GM18520 (cell line): ENCODE measurements at regions not wholly inside any gene's neighbourhood (a gene's known extent, or its start where the extent isn't known, plus 50 kb on each side); places are given as distances from the start of the nearest gene placed in this dataset.
"Not testable (repeated sequence)": the region's sequence is repeated elsewhere in the genome, so short reads cannot be mapped to it uniquely, and the experiment has no call there.

Experiments used
- ATAC-seq: cut with Tn5 transposase; IDR thresholded peaks from one replicate; pipeline ENCODE4 v1.9.1; 2021; ENCODE audit not compliant: unreplicated experiment

DNA sequence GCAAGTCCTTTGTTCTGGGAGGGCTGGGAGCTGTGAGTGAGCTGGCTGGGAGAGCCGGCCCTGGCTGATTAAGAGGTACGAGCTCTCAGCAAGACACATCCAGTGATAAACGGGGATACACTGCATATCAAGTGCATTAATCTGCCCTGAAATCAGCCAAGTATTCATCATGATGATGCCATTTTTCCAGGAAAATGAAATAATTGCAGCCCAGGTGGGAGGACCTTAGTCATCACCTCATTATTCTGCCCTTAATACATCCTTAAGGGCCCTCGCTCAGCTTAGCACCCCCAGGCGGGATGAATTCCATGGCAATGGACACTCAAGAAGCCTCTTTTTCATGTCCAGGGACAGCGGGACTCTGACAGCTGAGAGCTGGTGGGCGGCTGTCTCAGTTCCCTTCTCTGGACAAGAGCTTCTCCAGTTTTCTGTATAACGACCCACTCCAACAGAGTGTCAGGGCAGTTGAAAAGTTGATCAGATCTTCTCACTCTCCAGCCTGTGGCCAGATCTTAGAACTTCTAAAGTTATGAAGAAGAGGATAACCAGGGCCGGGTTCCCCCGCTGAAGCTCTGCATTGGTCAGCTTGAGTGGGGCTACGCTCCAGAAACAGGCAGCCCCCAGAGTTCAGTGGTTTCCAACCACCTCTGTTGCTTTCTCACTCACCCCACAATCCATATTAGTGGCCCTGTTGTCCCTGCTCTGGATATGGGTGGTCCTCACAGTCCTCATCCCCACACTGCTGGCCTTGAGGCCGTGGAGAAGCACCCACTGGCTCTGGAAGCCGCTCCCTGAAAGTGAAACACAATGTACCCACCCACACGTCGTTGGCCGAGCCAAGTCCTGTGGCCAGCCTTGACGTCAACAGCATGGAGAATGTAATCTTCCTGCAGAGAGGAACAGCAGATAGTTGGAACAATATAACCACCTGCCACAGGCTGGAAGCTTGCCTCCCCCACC lies 306.2 kb upstream of the DIO3 start:
- ATAC-seq, result no peak

DNA sequence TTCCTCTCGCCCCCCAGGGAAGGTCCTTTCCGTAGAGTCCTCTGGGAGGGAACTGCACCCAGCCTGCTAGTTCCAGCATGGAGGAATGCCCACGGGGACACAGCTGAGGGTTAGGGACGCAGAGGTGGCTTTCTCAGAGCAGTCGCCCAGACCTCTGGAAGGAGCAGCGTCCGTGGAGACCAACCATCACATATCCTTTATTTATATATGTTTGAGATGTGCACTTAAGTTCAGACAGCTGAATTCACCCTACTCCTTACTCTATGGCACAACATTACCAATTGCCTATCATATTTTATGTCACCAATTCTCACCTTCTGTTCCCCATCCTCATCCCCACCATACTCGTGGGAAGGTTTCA lies 305.6 kb upstream of the DIO3 start:
- no peak for ATAC-seq

DNA sequence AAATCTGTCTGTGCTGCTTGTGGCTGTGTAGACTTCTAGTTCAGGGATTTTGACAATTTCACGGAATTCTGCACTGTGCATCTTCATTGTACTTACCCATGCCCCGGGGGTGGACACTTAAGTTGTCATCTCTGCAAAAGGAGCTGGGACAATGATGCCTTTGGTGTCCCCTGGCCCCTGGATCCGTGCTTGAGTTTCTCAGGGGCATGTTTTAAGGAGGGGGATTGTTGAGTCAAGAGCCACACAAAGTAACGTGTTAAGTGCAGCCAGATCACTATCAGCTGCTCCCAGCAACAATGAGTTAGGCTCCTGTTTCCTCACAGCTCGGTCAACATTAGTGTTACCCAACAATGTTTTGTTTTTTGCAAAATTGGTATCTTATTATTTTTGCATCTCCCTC lies 305.0 kb upstream of the DIO3 start:
- ATAC-seq, result no peak

DNA sequence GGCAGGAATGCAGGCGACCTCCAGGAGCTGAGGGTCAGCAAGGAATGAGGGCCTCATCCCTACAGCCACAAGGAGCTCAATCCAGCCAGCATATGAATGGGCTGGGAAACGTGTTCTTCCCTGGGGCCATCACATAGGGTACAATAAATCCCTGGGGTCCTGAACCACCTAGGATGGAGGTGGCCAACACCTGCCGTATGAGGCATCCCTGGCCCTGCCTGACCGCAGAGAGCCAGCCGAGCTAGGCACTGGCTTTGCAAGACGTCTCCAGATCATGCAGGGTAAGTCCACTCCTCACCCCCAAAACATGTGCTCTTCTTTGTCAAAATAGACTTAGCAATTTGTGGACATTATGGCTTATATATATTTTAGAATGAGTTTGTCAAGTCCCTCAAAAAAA lies 303.7 kb upstream of the DIO3 start:
- ATAC-seq, result no peak

DNA sequence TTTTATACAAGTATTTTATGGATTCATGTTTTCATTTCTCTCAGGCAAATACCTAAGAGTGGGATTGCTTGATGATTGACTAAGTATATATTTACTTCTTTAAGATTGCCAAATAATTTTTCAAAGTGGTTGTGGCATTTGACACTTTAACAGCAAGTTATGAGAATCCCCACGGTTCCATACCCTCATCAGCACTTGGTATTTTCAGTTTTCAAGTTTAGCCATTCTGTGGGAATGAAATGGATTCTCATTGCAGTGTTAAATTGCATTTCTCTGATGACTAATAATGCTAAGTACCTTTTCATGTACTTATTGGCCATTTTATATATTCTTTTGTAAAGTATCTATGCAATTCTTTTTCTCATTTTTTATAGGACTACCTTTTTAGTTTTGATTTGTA lies 301.5 kb upstream of the DIO3 start:
- ATAC-seq, result no peak

DNA sequence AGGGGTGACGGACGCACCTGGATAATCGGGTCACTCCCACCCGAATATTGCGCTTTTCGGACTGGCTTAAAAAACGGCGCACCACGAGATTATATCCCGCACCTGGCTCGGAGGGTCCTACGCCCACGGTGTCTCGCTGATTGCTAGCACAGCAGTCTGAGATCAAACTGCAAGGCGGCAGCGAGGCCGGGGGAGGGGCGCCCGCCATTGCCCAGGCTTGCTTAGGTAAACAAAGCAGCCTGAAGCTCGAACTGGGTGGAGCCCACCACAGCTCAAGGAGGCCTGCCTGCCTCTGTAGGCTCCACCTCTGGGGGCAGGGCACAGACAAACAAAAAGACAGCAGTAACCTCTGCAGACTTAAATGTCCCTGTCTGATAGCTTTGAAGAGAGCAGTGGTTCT lies 294.9 kb upstream of the DIO3 start:
- not testable (repeated sequence) for ATAC-seq

DNA sequence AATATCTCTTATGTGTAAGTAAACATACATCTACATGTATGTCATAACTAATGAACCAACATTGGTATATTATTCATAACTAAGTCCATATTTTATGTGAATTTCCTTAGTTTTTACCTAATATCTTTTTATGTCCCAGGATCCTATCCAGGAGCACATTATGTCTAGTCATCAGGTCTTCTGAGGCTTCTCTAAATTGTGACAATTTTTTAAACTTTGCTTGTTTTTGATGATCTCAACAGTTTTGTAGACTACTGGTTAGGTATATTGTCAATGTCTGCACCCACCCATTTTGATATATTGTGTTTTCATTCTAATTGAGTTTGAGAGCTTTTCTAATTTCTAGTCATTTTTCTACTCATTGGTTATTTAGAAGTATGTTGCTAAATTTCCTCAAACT lies 288.2 kb upstream of the DIO3 start:
- ATAC-seq, result no peak

DNA sequence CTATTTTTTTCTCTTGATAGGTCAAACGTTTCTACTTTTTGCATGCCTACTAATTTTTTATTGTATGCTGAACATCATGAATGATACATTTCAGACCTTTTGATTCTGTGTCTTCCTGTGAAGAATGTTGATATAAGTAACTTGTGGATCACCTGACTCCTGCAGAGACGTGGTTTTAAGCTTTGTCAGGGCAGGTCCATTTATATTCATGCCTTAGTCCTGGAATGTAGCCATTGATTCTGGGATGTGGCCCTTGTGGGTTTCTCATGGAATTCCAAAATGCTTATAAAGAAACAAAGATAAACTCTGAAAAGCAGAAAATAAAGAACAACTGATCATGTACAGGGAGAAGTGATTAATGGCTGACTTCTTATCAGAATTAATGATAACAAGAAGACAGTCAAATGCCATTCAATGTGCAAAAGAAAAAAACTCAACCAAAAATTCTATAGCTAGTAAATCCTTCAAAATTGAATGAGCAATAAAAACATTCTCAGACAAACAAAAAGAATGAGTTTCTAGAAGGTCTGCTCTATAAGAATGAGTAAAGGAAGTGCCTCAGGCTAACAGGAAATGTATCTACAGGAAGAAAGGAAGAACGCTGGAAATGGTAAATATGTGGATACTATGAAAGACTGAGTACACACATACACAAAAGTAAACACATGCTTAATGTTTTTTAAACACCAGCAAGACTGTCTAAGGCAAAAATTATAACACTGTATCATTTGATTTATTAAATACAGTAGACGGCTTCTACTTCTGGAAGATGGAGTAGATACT lies 284.8 kb upstream of the DIO3 start:
- ATAC-seq, result no peak

DNA sequence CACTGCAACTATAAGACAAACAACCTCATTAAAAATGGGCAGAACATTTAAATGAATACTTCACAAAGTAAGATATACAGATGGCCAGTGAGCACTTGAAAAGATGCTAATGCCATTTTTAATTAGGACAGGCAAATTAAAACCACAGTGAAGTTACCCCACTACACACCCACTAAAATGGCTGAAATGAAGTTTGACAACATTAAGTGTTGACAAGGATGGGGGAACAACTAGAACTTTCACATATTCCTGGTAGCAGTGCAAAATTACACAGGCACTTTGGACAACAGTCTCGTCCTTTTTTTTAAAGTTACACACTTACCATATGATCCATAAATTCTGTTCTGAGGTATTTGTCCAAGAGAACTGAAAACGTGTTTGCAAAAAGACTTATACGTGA lies 278.9 kb upstream of the DIO3 start:
- ATAC-seq, result no peak

DNA sequence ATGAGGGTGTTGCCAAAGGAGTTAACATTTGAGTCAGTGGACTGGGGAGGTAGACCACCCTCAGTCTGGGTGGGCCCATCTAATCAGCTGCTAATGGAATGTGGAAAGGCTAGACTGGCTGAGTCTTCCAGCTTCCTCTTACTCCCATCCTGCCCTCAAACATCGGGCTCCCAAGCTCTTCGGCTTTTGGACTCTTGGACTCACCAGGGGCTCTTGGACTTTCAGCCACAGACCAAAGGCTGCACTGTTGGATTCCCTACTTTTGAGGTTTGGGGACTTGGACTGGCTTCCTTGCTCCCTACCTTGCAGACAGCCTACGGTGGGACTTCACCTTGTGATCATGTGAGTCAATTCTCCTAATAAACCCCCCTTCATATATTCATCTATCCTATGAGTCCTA lies 276.6 kb upstream of the DIO3 start:
- ATAC-seq, result no peak

DNA sequence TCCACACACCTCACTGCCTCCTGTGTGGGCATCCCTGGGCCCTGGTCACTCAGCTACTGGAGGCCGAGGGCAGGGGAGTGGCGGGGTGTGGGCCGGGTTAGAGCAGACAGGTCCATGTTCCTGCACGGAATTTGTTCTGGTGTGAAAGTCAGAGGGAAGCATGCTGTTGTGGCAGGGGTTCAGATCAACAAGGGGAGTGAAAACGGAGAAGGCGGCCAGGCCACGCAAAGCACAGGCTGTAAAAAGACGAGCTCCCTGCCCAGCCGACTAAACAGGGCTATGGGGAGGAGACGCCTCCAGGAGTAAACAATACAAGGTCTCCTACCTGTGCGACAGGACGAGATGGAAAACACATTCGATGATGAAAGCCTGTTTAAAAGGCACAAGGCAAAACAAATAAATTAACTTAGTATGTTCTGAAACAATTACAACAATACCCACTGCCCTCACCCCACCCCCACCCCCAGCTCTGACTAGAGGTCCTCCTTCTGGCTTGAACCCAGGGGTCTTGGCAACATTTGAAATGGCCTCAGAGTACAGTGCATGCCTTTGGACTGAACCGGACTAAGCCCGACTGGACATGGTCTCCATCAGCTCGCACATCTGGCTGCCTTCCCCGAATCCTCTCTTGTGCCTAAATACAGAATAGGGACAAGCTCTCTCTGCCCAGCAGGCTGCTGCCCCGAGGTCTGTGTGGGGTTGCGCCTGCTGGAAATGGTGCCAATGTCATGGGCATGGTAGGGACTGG lies 274.9 kb upstream of the DIO3 start:
- ATAC-seq, result no peak

DNA sequence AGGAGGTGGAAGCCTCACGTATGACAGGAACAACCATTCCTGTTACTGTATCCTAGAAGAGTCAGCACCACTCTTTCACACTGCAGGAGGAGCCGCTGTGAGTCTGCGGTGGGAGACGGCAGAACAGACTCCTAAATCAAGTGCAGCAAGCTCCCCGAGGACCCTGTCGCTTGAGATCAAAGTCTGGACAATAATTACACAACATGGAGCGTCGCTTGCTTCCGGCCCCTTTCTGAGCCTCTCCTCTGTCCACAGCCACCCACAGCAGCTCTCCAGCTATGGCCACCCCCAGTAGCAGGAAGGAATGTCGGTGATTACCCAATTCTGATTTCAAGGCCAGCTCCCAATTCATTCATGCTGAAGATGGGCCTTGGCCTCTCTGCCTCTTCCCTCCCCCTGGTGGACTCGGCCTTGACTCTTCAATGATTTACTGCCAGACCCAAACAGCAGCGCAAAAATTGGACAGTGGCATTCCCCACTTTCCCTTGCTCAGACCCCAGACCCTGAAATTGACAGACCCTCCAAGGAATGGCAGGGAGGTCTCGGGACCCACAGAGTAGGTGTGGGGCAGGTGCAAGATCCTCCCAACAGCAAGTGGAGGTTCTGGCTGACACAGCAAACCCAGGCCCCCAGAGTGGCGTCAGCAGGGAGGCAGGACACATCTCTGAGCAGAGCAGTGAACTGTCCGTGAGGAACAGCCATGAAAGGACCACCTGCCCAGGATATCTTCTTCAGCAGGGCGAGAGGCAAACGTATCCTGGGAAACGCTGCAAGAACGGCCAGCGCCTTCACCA lies 272.7 kb upstream of the DIO3 start:
- ATAC-seq, result no peak

DNA sequence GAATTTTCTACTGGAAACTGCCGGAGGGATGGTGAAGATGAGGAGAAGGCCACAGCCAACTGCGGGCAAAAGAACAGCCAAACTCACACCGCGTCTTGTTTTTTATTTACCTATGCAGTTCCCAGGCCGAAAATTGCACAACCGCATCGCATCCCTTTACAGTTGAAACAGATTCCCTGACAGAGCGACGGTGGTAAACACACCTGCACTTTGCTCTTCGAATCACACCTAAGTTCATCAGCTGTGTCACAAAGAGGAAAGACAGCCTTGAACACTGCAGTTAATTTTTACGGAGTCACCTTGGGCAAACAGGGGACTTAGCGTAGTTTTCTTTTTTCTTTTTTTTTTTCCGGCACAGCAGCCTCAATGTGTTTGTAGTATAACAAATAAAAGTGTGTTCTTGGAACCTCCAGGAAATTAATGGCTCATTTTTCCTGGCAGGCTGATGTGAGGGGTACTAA lies 272.0 kb upstream of the DIO3 start:
- no peak for ATAC-seq

DNA sequence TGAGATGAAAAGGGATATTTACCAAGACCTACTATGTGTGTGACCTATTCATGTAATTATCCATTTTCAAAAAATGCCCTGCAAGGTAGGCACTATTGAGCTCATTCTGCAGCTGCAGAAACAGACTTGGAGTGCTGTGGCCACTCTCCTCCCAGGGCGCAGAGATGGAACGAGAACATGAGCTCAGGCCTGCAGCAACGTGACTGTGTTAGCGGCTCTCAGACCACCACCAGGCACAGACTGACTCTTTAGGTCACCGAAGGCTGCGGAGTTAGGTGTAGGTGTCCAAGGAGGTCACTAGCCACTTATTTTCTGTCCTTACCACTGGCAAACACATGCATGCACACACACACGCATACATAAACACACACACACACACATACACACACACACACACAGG lies 271.4 kb upstream of the DIO3 start:
- ATAC-seq, result no peak

DNA sequence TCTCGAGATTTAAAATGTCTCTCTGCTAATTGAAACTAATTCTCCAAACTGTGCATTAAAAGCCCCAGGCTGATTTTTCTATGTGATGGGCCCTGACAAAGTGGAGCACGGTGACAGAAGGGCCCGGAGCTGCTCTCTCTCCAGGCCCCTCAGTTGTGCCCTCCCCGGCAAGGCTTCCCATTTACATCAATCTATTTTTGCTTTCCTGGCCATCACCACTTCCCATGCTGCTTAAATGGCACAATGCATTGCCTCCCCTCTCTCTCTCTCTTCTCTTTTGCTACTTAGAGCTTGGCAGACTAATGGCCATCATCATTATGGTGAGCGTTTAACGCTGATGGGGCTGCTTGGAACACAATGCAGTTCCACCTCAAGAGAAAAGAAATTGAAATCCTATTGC lies 270.7 kb upstream of the DIO3 start:
- no peak for ATAC-seq

DNA sequence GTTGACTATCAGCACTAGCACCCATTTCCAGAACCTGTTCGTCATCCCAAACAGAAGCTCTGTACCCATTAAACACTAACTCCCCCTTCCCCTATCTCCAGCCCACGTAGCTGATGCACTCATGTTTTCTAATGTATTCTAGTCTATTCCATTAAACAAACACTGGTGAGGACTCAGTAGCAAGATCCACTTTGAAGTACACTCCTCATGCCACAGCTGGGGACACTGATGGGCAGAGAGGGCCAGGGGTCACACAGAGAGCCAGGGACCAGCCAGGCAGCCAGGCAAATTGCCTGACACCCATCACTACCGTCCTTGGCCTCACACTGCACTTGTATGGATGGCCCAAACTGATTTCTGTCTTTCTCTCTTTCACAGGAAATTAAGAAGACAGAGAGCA lies 269.9 kb upstream of the DIO3 start:
- ATAC-seq, result no peak

DNA sequence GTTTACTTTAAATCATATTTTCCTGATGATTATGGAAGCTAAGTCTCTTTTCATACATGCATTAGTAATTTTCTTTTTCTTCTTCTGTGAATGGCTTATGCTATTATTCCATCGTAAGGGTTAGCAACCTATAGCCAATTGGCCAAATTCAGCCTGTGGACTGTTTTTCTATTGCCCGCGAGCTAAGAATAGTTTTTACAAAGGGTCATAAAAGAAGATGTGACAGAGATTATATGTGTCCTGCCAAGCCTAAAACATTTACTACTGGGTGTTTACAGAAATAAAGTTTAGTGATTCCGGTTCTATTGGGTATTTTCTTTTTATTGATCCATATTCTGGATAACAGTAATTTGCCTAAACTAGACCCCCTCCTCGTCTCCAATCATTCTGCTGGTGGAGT lies 268.8 kb upstream of the DIO3 start:
- ATAC-seq, result no peak

DNA sequence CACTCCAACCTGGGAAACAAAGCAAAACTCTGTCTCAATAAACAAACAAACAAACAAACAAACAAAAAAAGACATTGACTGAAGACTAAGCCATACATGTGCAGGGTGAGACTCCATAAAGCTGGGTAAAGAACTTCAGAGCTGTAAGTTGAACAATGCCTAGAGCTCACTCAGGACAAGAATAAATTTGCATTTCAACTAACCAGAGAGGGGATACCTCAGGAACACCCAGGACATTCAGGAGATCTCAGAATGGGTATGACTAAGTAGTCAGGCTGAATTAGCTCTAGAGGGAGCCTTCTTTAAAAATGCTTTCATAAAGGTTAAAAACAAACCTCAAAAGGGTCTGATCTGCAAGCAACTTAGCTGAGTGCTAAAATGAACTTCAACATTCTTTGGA lies 267.7 kb upstream of the DIO3 start:
- no peak for ATAC-seq

DNA sequence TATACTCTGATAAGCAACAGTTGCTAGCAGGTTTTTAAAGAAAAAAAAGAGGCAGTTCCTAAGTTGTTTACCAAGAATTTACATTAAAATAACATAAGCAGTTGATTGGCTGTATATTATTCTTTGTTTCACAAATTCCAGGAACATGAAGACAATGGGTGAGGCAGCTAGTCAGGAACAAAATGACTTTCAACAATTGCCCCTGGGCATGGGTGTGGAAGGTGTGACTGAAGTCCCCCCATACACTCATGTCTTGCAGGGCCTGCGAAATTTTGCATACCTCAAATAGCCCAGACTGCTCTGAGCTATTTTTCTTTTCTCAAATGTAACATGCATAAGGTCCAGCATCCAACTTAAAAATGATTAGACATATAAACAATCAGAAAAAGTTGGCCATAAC lies 267.2 kb upstream of the DIO3 start:
- no peak for ATAC-seq

DNA sequence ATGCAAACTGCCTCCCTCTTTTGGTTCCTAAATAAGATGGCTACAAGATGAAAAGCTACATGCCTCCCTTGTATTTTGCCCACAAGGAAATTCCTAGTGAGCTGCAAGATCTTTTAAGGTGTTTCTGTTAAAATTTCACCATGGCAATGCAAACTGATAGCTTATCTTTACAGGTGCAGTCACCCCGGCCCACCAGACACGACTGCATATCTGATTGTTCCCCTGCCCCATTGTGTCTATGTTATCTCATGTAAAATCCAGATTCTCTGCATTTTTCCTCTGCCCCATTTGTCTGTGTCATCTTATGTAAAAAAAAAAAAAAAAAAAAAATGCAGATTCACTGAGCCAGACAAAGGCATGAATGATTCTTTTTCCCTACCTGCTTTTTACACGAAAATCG lies 261.5 kb upstream of the DIO3 start:
- not testable (repeated sequence) for ATAC-seq

DNA sequence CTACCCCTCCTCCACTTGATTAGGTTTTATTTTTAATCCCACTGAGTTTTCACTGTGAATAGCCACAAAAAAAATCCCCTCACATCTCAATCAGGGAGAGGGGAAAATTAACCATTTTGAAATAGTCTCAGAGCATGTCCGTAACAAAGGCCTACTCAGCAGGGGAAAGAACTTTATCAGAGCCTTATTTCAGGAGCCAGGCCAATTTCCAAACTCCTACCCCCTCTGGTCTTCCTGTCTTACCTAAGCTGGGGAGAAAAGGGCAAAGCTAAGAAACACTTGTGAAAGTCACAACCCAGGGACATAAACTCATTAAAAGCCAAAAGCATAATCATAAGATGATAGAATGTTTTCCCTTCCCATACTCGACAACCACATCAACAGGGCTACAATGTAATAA lies 260.3 kb upstream of the DIO3 start:
- ATAC-seq, result no peak
